DMS114 treated with DMSO at 0.1 percent for 48 hours (cell line): ENCODE measurements at regions not wholly inside any gene's neighbourhood (a gene's known extent, or its start where the extent isn't known, plus 50 kb on each side); places are given as distances from the start of the nearest gene placed in this dataset.
A peak's percentile ranks its signal among the peaks of the same experiment; 100 is the strongest.
"Not testable (repeated sequence)": the region's sequence is repeated elsewhere in the genome, so short reads cannot be mapped to it uniquely, and the experiment has no call there.

Source experiments
- DNase-seq: peaks from one replicate; lab custom pipeline; 2025; ENCODE audit not compliant: unreplicated experiment; lab: John Stamatoyannopoulos, UW

- no peak for DNase-seq
These were observed 160.3 kb upstream of the FRG1 start for GRCh38 chr4:189780391-189780790.

GRCh38 chr4:189784651-189785050 is 156.0 kb upstream of the FRG1 start:
- no peak for DNase-seq

GRCh38 chr4:189785257-189785656 is 155.4 kb upstream of the FRG1 start:
- DNase-seq, result no peak

GRCh38 chr4:189786447-189786846 is 154.2 kb upstream of the FRG1 start:
- no peak for DNase-seq

GRCh38 chr4:189787216-189788031 is 153.2 kb upstream of the FRG1 start:
- no peak for DNase-seq

GRCh38 chr4:189792924-189793618 is 147.6 kb upstream of the FRG1 start:
- peak; percentile 69 for DNase-seq

- DNase-seq, result no peak
These were observed 140.1 kb upstream of the FRG1 start for GRCh38 chr4:189800545-189801088.

- DNase-seq, result no peak
These were observed 137.8 kb upstream of the FRG1 start for GRCh38 chr4:189802884-189803283.

- no peak for DNase-seq
These were observed 135.8 kb upstream of the FRG1 start for GRCh38 chr4:189804894-189805293.

- no peak for DNase-seq
These were observed 134.2 kb upstream of the FRG1 start for GRCh38 chr4:189806506-189806905.

- DNase-seq, result no peak
These were observed 133.6 kb upstream of the FRG1 start for GRCh38 chr4:189807031-189807430.

GRCh38 chr4:189809241-189809735 is 131.4 kb upstream of the FRG1 start:
- no peak for DNase-seq

GRCh38 chr4:189809839-189810238 is 130.8 kb upstream of the FRG1 start:
- DNase-seq, result no peak

- DNase-seq, result not testable (repeated sequence)
These were observed 130.1 kb upstream of the FRG1 start for GRCh38 chr4:189810318-189811181.

GRCh38 chr4:189815404-189816192 is 125.1 kb upstream of the FRG1 start:
- no peak for DNase-seq

- no peak for DNase-seq
These were observed 118.3 kb upstream of the FRG1 start for GRCh38 chr4:189822326-189822725.

- no peak for DNase-seq
These were observed 117.1 kb upstream of the FRG1 start for GRCh38 chr4:189823591-189823990.

- DNase-seq, result no peak
These were observed 115.2 kb upstream of the FRG1 start for GRCh38 chr4:189825466-189825865.

GRCh38 chr4:189826657-189827056 is 114.0 kb upstream of the FRG1 start:
- no peak for DNase-seq

- DNase-seq, result no peak
These were observed 112.5 kb upstream of the FRG1 start for GRCh38 chr4:189828081-189828697.
